ENCODE measurements at regions not wholly inside any gene's neighbourhood (a gene's known extent, or its start where the extent isn't known, plus 50 kb on each side); places are given as distances from the start of the nearest gene placed in this dataset.

GRCh38 chr6:133004304-133004884, 190.0 kb downstream of the RPS12 start:
- no peak for DNase-seq (ENCODE audit: low read depth in 1 of 2, low spot score in 1 of 2)
- Histone ChIP-seq H3K27me3 (ENCODE audit: insufficient read depth, poor library complexity, severe bottlenecking) (no peaks in the 10 kb centered on the region), H3K4me3 (replicated peaks; ENCODE audit: insufficient read depth, low read length) (no peak overlapping the region), H3K27ac (replicated peaks) (no peak overlapping the region)
- TF ChIP-seq REST (IDR thresholded peaks at IDR 0.05; ENCODE audit: insufficient replicate concordance, low read depth) (no peak), CTCF (IDR thresholded peaks at IDR 0.05; ENCODE audit: insufficient read depth, low read length) (no peak), POLR2AphosphoS5 (IDR thresholded peaks at IDR 0.05; ENCODE audit: low read depth) (no peak), SPI1 (IDR thresholded peaks at IDR 0.05; ENCODE audit: borderline replicate concordance, low read depth) (no peak), GABPA (IDR thresholded peaks at IDR 0.05; ENCODE audit: low read depth) (no peak)

GRCh38 chr6:133012774-133013173, 198.4 kb downstream of the RPS12 start:
- Histone ChIP-seq H3K27me3 (ENCODE audit: insufficient read depth, poor library complexity, severe bottlenecking) (no peaks in the 10 kb centered on the region), H3K4me3 (replicated peaks; ENCODE audit: insufficient read depth, low read length) (no peak overlapping the region), H3K27ac (replicated peaks) (no peak overlapping the region)
- no peak for DNase-seq (ENCODE audit: low read depth in 1 of 2, low spot score in 1 of 2)
- TF ChIP-seq GABPA (IDR thresholded peaks at IDR 0.05; ENCODE audit: low read depth), result no peak
- TF ChIP-seq SPI1 (IDR thresholded peaks at IDR 0.05; ENCODE audit: borderline replicate concordance, low read depth), result no peak
- no peak for TF ChIP-seq REST (IDR thresholded peaks at IDR 0.05; ENCODE audit: insufficient replicate concordance, low read depth)

GRCh38 chr6:133016631-133017030, 202.3 kb downstream of the RPS12 start:
- no peak for DNase-seq (ENCODE audit: low read depth in 1 of 2, low spot score in 1 of 2)
- Histone ChIP-seq H3K27me3 (ENCODE audit: insufficient read depth, poor library complexity, severe bottlenecking) (no peaks in the 10 kb centered on the region), H3K27ac (replicated peaks) (no peak overlapping the region), H3K4me3 (replicated peaks; ENCODE audit: insufficient read depth, low read length) (no peak overlapping the region)
- TF ChIP-seq GABPA (IDR thresholded peaks at IDR 0.05; ENCODE audit: low read depth) (no peak), REST (IDR thresholded peaks at IDR 0.05; ENCODE audit: insufficient replicate concordance, low read depth) (no peak)

GRCh38 chr6:133017581-133017980, 203.2 kb downstream of the RPS12 start:
- DNase-seq (ENCODE audit: low read depth in 1 of 2, low spot score in 1 of 2), result no peak
- no peak overlapping the region for H3K27ac ChIP-seq (replicated peaks)
- no peak overlapping the region for H3K4me3 ChIP-seq (replicated peaks; ENCODE audit: insufficient read depth, low read length)
- TF ChIP-seq GABPA (IDR thresholded peaks at IDR 0.05; ENCODE audit: low read depth) (no peak), REST (IDR thresholded peaks at IDR 0.05; ENCODE audit: insufficient replicate concordance, low read depth) (no peak), CTCF (IDR thresholded peaks at IDR 0.05; ENCODE audit: insufficient read depth, low read length) (no peak), SPI1 (IDR thresholded peaks at IDR 0.05; ENCODE audit: borderline replicate concordance, low read depth) (no peak), POLR2AphosphoS5 (IDR thresholded peaks at IDR 0.05; ENCODE audit: low read depth) (no peak)
- no peaks in the 10 kb centered on the region for H3K27me3 ChIP-seq (ENCODE audit: insufficient read depth, poor library complexity, severe bottlenecking)

All from HL-60 (cell line).